ENCODE measurements at regions not wholly inside any gene's neighbourhood (a gene's known extent, or its start where the extent isn't known, plus 50 kb on each side); places are given as distances from the start of the nearest gene placed in this dataset.

DNA sequence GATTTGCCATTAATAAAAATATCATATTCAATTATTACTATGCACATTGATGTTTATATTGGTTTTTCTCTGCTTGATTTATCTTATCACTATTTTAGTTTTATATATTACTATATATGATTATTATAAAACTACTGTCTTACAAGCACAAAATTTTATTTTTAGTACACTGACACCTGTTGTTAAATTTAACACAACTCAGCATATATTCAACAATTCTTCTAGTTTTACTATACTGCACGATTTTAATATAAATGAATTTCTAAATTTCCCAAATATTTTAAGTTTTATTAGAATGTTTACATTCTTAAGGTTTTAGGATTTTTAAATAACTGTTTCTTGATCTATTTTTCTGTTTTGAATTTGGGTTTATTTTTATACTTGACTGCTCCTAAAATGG, 889.8 kb upstream of the GJE1 start:
- DNase-seq (ENCODE audit: low read depth, low spot score) = no peak
- H3K36me3 ChIP-seq (ENCODE audit: control insufficient read depth, insufficient read depth, low read length) = no peaks in the 10 kb centered on the region
- no CpG with 5 or more reads among the region's 1 CpG for WGBS (ENCODE audit: insufficient coverage, insufficient read length)
- H3K9me3 ChIP-seq (ENCODE audit: control insufficient read depth, insufficient read depth, low read length) = no peaks in the 10 kb centered on the region
- no peak overlapping the region for H3K4me3 ChIP-seq (ENCODE audit: low read length)
- no peak overlapping the region for H3K27ac ChIP-seq (ENCODE audit: low read length)
- H3K4me1 ChIP-seq (ENCODE audit: control insufficient read depth, insufficient read depth, low read length) = no peaks in the 10 kb centered on the region; the same call in 1 of the 2 replicates
- H3K27me3 ChIP-seq (ENCODE audit: control insufficient read depth, insufficient read depth, low read length) = no peaks in the 10 kb centered on the region

DNA sequence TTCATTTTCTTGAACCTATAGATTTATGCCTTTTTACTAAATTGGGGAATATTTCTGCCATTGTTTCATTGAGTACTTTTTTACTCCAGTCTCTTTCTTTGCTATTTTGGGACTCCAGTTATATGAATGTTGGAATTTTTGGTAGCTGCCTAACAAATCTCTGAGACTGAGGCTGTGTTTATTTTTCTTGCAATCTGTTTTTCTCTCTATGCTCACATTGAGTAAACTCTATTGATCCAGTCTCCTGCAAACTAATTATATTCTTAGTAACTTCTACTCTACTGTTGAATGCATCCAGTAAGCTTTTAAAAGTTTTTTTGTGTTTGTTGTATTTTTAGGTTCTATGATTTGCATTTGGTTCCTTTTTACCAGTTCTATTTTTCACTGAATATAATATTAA, 903.4 kb upstream of the GJE1 start:
- H3K27me3 ChIP-seq (ENCODE audit: control insufficient read depth, insufficient read depth, low read length) = no peaks in the 10 kb centered on the region
- H3K36me3 ChIP-seq (ENCODE audit: control insufficient read depth, insufficient read depth, low read length) = no peaks in the 10 kb centered on the region
- H3K4me3 ChIP-seq (ENCODE audit: low read length) = no peak overlapping the region
- no peaks in the 10 kb centered on the region for H3K9me3 ChIP-seq (ENCODE audit: control insufficient read depth, insufficient read depth, low read length)
- H3K27ac ChIP-seq (ENCODE audit: low read length) = no peak overlapping the region
- DNase-seq (ENCODE audit: low read depth, low spot score) = no peak
- no peaks in the 10 kb centered on the region for H3K4me1 ChIP-seq (ENCODE audit: control insufficient read depth, insufficient read depth, low read length)

DNA sequence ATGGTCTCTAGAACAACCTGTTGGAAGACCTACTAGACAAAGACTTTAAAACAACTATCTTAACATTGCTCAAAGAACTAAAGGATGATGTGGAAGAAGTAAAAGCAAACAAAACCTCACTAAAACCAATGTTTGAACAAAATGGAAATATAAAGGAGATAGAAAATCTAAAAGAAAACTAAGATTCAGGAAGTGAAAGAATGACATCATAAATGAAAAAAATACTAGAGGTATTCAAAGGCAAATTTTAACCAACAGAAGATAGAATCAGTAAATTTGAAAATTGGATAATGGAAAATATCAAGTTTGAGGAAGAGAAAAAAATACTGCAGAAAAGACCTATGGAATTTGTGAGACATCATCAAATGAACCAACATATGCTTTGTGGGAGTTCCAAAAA, 914.1 kb upstream of the GJE1 start:
- no peak overlapping the region for H3K4me3 ChIP-seq (ENCODE audit: low read length)
- no peaks in the 10 kb centered on the region for H3K36me3 ChIP-seq (ENCODE audit: control insufficient read depth, insufficient read depth, low read length)
- no peak for DNase-seq (ENCODE audit: low read depth, low spot score)
- no peaks in the 10 kb centered on the region for H3K27me3 ChIP-seq (ENCODE audit: control insufficient read depth, insufficient read depth, low read length)
- no peak overlapping the region for H3K27ac ChIP-seq (ENCODE audit: low read length)
- peaks cover 1% of the 10 kb centered on the region for H3K9me3 ChIP-seq (ENCODE audit: control insufficient read depth, insufficient read depth, low read length)
- no peaks in the 10 kb centered on the region for H3K4me1 ChIP-seq (ENCODE audit: control insufficient read depth, insufficient read depth, low read length)

DNA sequence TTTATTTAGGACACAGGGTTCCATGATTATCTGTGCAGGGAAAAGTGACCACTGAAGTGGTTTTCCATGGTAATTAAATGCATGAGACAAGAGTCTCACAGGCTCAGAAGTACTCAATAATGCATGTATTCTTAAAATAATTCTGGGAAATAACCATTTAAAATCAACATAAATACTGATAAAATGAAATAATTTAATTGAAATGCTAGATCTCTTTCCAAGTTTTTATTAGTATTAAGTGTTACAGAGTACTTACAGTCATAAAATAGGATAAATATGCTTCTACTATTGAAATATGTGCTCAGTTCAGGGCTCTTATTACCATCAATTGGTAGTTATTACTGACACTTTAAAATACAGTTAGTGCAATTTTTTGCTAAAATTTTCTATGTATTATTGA, 916.0 kb upstream of the GJE1 start:
- DNase-seq (ENCODE audit: low read depth, low spot score) = no peak
- no peaks in the 10 kb centered on the region for H3K4me1 ChIP-seq (ENCODE audit: control insufficient read depth, insufficient read depth, low read length)
- peaks cover 1% of the 10 kb centered on the region for H3K9me3 ChIP-seq (ENCODE audit: control insufficient read depth, insufficient read depth, low read length)
- no peak overlapping the region for H3K27ac ChIP-seq (ENCODE audit: low read length)
- no peak overlapping the region for H3K4me3 ChIP-seq (ENCODE audit: low read length)
- H3K36me3 ChIP-seq (ENCODE audit: control insufficient read depth, insufficient read depth, low read length) = no peaks in the 10 kb centered on the region
- H3K27me3 ChIP-seq (ENCODE audit: control insufficient read depth, insufficient read depth, low read length) = no peaks in the 10 kb centered on the region

DNA sequence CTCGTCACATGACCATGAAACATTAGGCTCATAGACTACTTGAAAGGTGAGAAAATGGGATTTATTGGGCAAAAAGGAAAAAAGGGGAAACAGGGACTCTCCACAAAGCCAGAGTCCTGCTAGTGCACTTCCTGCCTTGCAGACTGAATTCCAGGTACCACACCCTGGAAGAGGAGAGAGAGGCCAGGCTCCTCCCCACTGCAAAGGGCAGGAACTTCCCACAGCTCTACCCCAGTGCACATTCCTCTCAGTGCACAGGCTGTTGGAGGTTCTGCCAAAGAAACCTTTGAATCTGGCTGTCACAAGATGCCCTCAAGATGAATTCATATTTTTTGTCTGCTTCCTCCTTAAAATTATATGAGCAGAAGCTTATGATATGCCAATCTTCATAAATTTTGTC, 920.4 kb upstream of the GJE1 start:
- H3K27ac ChIP-seq (ENCODE audit: low read length) = no peak overlapping the region
- H3K9me3 ChIP-seq (ENCODE audit: control insufficient read depth, insufficient read depth, low read length) = no peaks in the 10 kb centered on the region; the same call in 1 of the 2 replicates
- H3K4me3 ChIP-seq (ENCODE audit: low read length) = no peak overlapping the region
- WGBS (ENCODE audit: insufficient coverage, insufficient read length) = no CpG with 5 or more reads among the region's 1 CpG
- no peaks in the 10 kb centered on the region for H3K27me3 ChIP-seq (ENCODE audit: control insufficient read depth, insufficient read depth, low read length)
- no peaks in the 10 kb centered on the region for H3K4me1 ChIP-seq (ENCODE audit: control insufficient read depth, insufficient read depth, low read length)
- DNase-seq (ENCODE audit: low read depth, low spot score) = no peak
- H3K36me3 ChIP-seq (ENCODE audit: control insufficient read depth, insufficient read depth, low read length) = no peaks in the 10 kb centered on the region

DNA sequence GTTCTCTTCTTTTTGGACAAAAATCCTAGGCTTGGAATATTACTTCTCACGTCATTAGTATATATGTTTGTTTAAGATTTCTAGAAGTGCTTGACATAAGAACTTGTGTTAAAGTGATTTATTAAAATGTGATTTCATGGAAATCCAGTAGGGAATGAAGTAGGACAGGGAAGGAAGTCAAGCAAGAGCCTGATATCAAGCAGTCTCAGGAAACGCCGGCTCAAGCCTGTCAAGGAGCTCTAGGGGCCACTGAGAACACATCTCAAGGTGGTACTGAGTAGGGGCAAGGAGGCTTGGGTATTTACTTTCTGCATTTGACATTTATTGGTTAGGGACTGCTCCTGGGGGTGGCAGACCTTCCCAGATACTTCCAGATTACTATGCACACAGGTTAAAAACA, 920.9 kb upstream of the GJE1 start:
- Histone ChIP-seq H3K27ac (ENCODE audit: low read length) (no peak overlapping the region), H3K4me1 (ENCODE audit: control insufficient read depth, insufficient read depth, low read length) (no peaks in the 10 kb centered on the region), H3K9me3 (ENCODE audit: control insufficient read depth, insufficient read depth, low read length) (no peaks in the 10 kb centered on the region; the same call in 1 of the 2 replicates), H3K36me3 (ENCODE audit: control insufficient read depth, insufficient read depth, low read length) (no peaks in the 10 kb centered on the region), H3K27me3 (ENCODE audit: control insufficient read depth, insufficient read depth, low read length) (no peaks in the 10 kb centered on the region), H3K4me3 (ENCODE audit: low read length) (no peak overlapping the region)
- WGBS (ENCODE audit: insufficient coverage, insufficient read length) = no CpG with 5 or more reads among the region's 3 CpGs
- DNase-seq (ENCODE audit: low read depth, low spot score) = no peak

DNA sequence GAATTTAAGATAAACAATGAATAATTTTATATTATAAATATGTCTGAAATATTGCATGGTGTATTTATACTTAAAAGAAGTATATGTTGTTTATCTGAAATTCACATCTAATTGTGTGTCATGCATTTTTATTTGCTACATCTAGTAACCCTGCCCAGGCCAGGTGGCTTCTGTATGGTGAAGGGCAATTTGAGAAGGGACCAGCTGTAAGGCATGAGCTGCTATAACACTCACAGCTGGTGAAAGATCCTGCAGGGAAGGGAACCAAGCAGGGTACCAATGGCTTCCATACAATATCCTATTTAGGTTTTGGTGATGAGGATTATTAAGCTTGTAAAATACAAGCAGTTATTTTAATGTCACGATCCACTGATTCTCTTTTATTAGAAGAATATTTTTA, 921.8 kb upstream of the GJE1 start:
- no peaks in the 10 kb centered on the region for H3K36me3 ChIP-seq (ENCODE audit: control insufficient read depth, insufficient read depth, low read length)
- no peak for DNase-seq (ENCODE audit: low read depth, low spot score)
- H3K4me1 ChIP-seq (ENCODE audit: control insufficient read depth, insufficient read depth, low read length) = no peaks in the 10 kb centered on the region
- H3K27ac ChIP-seq (ENCODE audit: low read length) = no peak overlapping the region
- H3K27me3 ChIP-seq (ENCODE audit: control insufficient read depth, insufficient read depth, low read length) = no peaks in the 10 kb centered on the region
- no peaks in the 10 kb centered on the region; the same call in 1 of the 2 replicates for H3K9me3 ChIP-seq (ENCODE audit: control insufficient read depth, insufficient read depth, low read length)
- H3K4me3 ChIP-seq (ENCODE audit: low read length) = no peak overlapping the region
- no CpG with 5 or more reads among the region's 1 CpG for WGBS (ENCODE audit: insufficient coverage, insufficient read length)

DNA sequence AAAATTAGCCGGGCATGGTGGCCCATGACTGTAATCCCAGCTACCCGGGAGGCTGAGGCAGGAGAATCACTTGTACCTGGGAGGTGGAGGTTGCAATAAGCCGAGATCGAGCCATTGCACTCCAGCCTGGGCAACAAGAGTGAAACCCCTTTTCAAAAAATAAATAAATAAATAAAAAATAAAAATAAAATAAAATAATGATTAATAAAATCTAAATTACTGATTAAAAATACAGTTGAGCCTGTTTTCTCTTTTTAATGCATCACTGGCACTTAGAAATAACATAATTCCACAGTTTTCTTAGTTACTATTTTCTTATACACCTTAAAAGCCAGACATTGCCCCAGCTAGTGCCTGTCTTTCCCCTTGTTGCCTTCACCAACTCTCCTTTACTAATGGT, 922.8 kb upstream of the GJE1 start:
- WGBS (ENCODE audit: insufficient coverage, insufficient read length) = no CpG with 5 or more reads among the region's 4 CpGs
- Histone ChIP-seq H3K27me3 (ENCODE audit: control insufficient read depth, insufficient read depth, low read length) (no peaks in the 10 kb centered on the region), H3K36me3 (ENCODE audit: control insufficient read depth, insufficient read depth, low read length) (no peaks in the 10 kb centered on the region), H3K4me1 (ENCODE audit: control insufficient read depth, insufficient read depth, low read length) (no peaks in the 10 kb centered on the region), H3K27ac (ENCODE audit: low read length) (no peak overlapping the region), H3K4me3 (ENCODE audit: low read length) (no peak overlapping the region), H3K9me3 (ENCODE audit: control insufficient read depth, insufficient read depth, low read length) (no peaks in the 10 kb centered on the region; the same call in 1 of the 2 replicates)
- DNase-seq (ENCODE audit: low read depth, low spot score) = no peak

DNA sequence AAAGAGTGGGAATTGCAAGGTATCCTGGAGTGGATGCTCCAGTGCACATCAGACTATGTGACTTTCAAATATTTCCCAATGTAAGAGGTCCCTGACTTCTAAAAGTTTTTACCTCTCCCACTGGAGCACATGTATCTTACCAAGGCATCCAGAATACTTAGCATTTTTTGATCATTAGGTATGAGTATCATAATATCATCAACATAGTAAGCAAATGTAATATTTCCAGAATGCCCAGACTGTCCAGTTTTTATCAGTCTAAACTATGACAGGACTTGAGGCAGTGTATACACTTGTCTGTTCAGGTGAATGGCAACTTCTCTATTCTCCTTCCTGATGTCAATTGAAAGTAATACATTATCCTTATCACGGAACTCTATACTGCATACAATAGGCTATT, 924.6 kb upstream of the GJE1 start:
- no CpG with 5 or more reads among the region's 1 CpG for WGBS (ENCODE audit: insufficient coverage, insufficient read length)
- H3K27ac ChIP-seq (ENCODE audit: low read length) = no peak overlapping the region
- H3K4me1 ChIP-seq (ENCODE audit: control insufficient read depth, insufficient read depth, low read length) = no peaks in the 10 kb centered on the region
- no peak overlapping the region for H3K4me3 ChIP-seq (ENCODE audit: low read length)
- no peak for DNase-seq (ENCODE audit: low read depth, low spot score)
- H3K36me3 ChIP-seq (ENCODE audit: control insufficient read depth, insufficient read depth, low read length) = no peaks in the 10 kb centered on the region
- H3K9me3 ChIP-seq (ENCODE audit: control insufficient read depth, insufficient read depth, low read length) = no peaks in the 10 kb centered on the region; the same call in 1 of the 2 replicates
- no peaks in the 10 kb centered on the region; the same call in 1 of the 2 replicates for H3K27me3 ChIP-seq (ENCODE audit: control insufficient read depth, insufficient read depth, low read length)

DNA sequence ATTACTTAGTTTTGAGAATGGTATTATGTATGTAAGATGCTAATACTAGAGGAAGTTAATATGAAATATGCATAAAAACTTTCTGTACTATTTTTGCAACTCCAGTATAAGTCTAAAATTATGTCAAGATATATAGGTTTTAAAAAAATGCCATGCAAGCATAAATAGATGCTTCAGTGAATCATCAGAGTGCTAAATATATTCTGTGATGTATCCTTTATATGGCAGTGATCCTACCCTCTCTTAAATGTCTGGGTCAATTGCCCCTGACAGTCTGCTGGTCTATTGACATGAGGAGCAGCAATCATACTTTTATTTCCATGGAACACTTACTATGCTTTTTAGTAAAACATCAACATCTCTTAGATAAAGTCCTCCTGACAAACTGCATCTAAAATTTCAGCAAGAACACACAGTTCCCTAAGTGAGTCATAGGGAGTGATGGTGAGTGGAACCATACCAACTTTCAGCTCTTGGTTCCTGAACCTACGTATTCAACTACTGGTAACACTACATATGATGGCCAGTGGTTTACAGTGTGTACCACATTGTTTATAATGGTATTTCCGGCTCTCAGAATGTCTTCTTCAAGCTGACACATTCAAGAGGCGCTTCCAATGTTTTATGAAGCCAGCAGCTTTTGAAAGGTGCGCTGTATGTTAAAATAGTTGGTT, 928.7 kb upstream of the GJE1 start:
- Histone ChIP-seq H3K36me3 (ENCODE audit: control insufficient read depth, insufficient read depth, low read length) (no peaks in the 10 kb centered on the region), H3K9me3 (ENCODE audit: control insufficient read depth, insufficient read depth, low read length) (no peaks in the 10 kb centered on the region), H3K27ac (ENCODE audit: low read length) (no peak overlapping the region), H3K27me3 (ENCODE audit: control insufficient read depth, insufficient read depth, low read length) (no peaks in the 10 kb centered on the region; the same call in 1 of the 2 replicates), H3K4me3 (ENCODE audit: low read length) (no peak overlapping the region), H3K4me1 (ENCODE audit: control insufficient read depth, insufficient read depth, low read length) (no peaks in the 10 kb centered on the region; the same call in 1 of the 2 replicates)
- no CpG with 5 or more reads among the region's 4 CpGs for WGBS (ENCODE audit: insufficient coverage, insufficient read length)
- DNase-seq (ENCODE audit: low read depth, low spot score) = no peak

DNA sequence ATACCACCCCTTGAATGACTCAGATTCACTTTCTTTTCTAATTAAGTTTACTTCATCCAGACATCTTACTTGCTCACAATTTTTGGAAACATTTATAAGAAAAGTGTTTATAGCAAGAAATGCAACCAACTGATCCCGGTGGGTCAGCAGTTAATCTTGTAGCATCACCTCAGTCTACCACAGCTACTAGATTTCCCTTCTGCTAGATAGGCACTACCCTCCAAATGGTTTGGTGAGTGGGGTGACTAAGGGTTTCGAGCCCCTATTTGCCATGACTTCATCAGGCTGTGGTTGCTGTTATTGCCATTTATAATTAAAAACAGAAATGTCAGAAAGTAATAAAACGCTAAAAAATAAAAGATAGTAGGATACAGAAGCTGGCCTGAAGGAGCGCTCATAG, 930.1 kb upstream of the GJE1 start:
- no peak for DNase-seq (ENCODE audit: low read depth, low spot score)
- no peaks in the 10 kb centered on the region for H3K9me3 ChIP-seq (ENCODE audit: control insufficient read depth, insufficient read depth, low read length)
- no peak overlapping the region for H3K27ac ChIP-seq (ENCODE audit: low read length)
- H3K36me3 ChIP-seq (ENCODE audit: control insufficient read depth, insufficient read depth, low read length) = no peaks in the 10 kb centered on the region
- no peaks in the 10 kb centered on the region; the same call in 1 of the 2 replicates for H3K4me1 ChIP-seq (ENCODE audit: control insufficient read depth, insufficient read depth, low read length)
- no CpG with 5 or more reads among the region's 4 CpGs for WGBS (ENCODE audit: insufficient coverage, insufficient read length)
- H3K4me3 ChIP-seq (ENCODE audit: low read length) = no peak overlapping the region
- H3K27me3 ChIP-seq (ENCODE audit: control insufficient read depth, insufficient read depth, low read length) = no peaks in the 10 kb centered on the region; the same call in 1 of the 2 replicates

Measured in iPS DF 6.9 (cell line).